Neuron (in vitro differentiated cells): ENCODE measurements at regions not wholly inside any gene's neighbourhood (a gene's known extent, or its start where the extent isn't known, plus 50 kb on each side); places are given as distances from the start of the nearest gene placed in this dataset.

Experiments
- H2AFZ ChIP-seq: one replicate; pipeline ENCODE4 v1.6.1; 2013; ENCODE audit warnings: low read depth, mild to moderate bottlenecking, inconsistent platforms, low read length, moderate library complexity
- H3K27me3 ChIP-seq: one replicate; pipeline ENCODE4 v1.6.1; 2013; ENCODE audit warnings: low read length; ENCODE audit not compliant: insufficient read depth
- H3K36me3 ChIP-seq: one replicate; pipeline ENCODE4 v1.6.1; 2013; ENCODE audit warnings: low read length; ENCODE audit not compliant: insufficient read depth
- H3K4me1 ChIP-seq: one replicate; pipeline ENCODE4 v1.6.1; 2013; ENCODE audit warnings: low read length; ENCODE audit not compliant: insufficient read depth
- H3K4me3 ChIP-seq: 2 replicates; pipeline ENCODE4 v1.5.1; 2013; ENCODE audit warnings: mild to moderate bottlenecking, low read length, moderate library complexity
- H3K9me3 ChIP-seq: one replicate; pipeline ENCODE4 v1.6.1; 2013; ENCODE audit warnings: low read length

DNA sequence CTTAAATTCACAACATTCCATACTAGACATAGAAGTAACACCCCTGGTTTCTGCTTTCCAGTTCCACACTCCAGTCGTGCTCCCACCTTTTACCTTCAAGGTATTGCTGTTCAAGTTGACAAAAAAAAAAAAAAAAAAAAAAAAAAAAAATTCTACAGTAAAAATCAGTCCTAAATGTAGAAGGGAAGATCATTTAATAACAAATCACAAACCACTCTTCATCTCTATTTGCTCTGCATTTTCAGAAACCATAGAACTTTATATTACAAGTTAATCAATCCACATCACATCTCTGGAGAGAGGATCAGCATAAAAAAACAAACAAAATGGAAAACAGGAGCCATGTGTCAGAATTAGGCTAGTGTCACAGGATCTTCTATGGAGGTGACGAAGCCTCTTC is 206.3 kb upstream of the KLF14 start:
- no peak overlapping the region for H3K4me3 ChIP-seq
- no peaks in the 10 kb centered on the region for H3K9me3 ChIP-seq
- no peaks in the 10 kb centered on the region for H3K27me3 ChIP-seq
- H2AFZ ChIP-seq, result no peak overlapping the region
- H3K4me1 ChIP-seq, result peaks cover 57% of the 10 kb centered on the region
- H3K36me3 ChIP-seq, result no peaks in the 10 kb centered on the region

DNA sequence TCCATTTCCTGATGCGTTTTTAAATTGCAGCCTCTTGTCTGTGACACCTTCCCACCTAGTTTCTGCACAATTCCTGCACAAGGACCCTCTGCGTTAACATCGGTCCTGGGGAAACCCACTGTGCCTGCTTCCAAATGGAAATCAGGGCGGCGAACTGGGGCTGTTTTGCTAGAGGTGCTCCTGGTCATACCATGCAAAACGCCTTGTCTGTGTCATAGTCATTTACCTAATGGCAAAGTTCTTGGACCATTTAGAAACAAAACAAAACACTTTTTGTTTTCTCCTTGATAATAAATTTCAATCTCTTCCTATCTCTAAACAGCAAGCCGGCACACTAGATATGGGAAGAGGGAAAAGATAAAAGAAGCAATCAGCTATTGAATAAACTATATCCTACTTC is 206.9 kb upstream of the KLF14 start:
- Histone ChIP-seq H3K4me3 (no peak overlapping the region), H3K9me3 (no peaks in the 10 kb centered on the region), H3K4me1 (peaks cover 57% of the 10 kb centered on the region), H2AFZ (no peak overlapping the region), H3K36me3 (no peaks in the 10 kb centered on the region), H3K27me3 (no peaks in the 10 kb centered on the region)

DNA sequence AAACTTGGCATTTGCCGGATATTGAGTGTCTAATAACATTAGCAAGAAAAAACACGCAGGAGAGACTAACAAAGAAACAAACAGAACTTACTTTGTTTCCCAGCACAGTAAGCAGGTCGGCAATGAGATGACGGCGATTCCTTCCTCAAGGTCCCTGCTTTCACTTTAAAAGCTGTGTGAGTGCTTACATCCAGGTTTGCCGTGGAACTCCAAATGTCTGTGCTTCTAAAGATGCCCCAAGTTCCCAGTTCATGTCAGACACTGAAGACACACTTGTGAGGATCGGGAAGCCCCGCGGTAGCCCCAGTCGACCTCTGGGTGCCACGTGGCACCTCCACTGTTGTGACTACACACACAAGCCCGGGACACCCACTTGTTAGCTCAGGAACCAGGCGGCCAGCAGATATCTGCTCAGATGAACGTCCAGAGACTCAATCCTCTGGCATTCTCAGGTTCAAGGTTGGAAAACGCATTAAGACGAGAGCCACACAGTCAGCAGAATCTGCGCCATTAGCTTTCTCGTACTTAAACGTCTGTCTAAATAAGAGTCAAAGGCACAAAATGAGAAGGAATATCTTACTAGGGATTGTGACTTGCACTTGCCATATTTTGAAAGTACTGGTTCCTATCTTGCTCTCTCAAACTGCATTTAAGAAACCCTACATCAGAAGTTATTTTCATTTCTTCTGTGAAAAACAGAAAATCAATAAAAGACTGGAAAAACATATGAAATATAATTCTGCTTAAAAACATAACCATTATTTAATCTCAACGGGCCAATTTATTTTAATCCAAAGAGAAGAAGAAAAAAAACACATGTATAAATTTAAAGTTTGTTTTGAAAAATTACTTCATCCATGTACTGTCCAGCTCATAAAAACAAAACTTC is 207.6 kb upstream of the KLF14 start:
- Histone ChIP-seq H3K4me1 (peaks cover 57% of the 10 kb centered on the region), H3K36me3 (no peaks in the 10 kb centered on the region), H3K9me3 (no peaks in the 10 kb centered on the region), H3K4me3 (no peak overlapping the region), H2AFZ (no peak overlapping the region), H3K27me3 (no peaks in the 10 kb centered on the region)

DNA sequence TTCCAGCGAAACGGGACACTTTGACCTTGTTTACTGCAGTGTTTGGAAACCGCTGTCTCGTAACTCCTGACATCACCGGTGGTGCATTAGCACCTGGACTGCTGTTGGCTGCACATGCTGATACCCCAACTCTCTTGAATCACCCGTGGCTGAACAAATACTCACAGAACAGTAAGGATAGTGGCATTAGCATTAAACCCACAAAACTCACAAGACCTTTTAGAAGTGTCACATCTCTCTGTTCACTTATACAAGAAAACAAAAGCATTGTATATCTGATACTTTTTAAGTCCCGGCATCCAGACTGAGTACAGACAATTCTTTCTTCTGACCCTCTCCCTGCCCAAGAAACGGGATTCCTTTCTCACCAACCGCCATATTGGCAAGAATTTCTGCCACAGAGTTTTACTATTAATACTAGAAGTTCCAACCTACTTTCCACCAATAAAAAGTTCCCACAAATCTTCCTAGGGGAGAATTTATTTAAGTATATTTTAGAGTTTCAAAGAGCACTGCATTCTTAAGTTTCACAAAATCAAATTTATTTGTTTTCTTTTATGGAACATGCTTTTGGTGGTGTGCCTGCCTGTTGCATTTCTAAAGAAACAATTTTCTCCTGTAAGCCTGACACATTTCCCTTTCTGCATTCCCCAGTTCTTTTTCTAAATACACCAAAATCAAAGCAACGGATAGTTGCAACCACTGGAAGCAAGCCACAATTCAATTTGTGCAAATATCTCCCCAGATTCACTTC is 208.4 kb upstream of the KLF14 start:
- no peaks in the 10 kb centered on the region for H3K27me3 ChIP-seq
- H3K4me1 ChIP-seq, result peaks cover 57% of the 10 kb centered on the region
- H3K4me3 ChIP-seq, result peak overlapping the region; percentile 31
- no peaks in the 10 kb centered on the region for H3K9me3 ChIP-seq
- peak overlapping the region; percentile 31 for H2AFZ ChIP-seq
- no peaks in the 10 kb centered on the region for H3K36me3 ChIP-seq

DNA sequence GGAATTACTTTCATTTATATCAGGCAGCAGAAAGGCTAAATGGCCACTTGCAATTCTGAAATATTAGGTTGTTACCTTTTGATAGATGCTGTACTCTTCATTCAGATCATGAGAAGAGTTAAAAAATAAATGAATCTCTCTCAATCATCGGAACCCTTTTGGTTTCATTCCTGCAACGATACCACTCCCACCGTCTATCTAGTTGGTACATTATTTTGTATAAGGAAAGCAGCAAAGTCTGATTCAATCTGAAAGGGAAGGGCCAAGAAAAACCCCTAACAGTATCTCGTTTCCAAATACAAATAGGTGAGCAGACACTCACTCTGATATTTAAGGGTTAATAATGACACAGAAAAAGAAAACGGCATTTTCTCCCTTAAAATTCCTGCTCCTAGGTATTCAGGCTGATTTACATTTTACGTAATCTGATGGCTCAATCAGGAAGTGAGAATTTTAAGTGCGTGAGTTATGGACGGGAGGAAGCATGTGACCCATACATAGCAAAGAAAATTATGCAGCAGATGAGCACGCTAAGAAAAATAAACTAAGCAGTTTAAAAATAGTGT is 209.4 kb upstream of the KLF14 start:
- Histone ChIP-seq H3K9me3 (peaks cover 2% of the 10 kb centered on the region), H3K4me1 (peaks cover 54% of the 10 kb centered on the region), H3K4me3 (peak overlapping the region; percentile 31), H2AFZ (peak overlapping the region; percentile 31), H3K27me3 (no peaks in the 10 kb centered on the region), H3K36me3 (no peaks in the 10 kb centered on the region)

DNA sequence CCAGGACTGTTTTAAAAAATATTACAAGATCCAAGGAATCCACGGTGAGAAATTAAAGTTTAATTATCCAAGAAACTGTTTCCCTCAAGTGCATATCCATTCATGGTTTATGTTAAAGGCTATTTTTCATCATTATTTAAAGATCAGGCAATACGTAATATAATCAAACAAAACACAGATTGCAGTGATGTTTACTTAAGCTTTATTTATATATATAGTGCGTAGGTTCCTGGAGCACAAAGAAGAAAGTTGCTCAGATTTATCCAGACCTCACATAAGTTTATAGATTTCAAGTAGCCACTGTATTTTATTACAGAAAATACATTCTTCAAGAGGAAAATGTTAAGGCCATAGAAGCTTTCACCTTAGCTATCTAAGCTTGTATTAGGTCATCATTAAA is 210.0 kb upstream of the KLF14 start:
- no peaks in the 10 kb centered on the region for H3K36me3 ChIP-seq
- H3K27me3 ChIP-seq, result no peaks in the 10 kb centered on the region
- H3K9me3 ChIP-seq, result peaks cover 2% of the 10 kb centered on the region
- no peak overlapping the region for H3K4me3 ChIP-seq
- peak overlapping the region; percentile 31 for H2AFZ ChIP-seq
- H3K4me1 ChIP-seq, result peaks cover 48% of the 10 kb centered on the region

DNA sequence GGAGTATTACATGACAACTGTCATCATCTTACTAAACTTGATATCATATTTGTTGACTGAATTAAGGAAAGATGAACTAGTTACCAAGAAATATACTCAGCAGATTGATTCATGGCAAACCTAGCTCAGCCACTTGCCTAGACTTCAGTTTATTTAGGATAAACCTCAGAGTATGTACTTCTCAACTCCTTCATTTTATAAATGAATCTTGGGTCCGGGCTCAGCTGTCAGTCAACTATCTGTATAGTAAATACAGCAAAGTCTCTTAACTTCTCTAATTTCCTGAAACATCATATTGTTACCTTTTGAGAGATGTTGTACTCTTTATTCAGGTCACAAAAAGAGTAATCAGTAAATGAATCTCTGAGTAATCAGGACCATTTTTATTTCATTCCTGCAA is 211.0 kb upstream of the KLF14 start:
- H3K27me3 ChIP-seq, result no peaks in the 10 kb centered on the region
- no peak overlapping the region for H2AFZ ChIP-seq
- no peak overlapping the region for H3K4me3 ChIP-seq
- peaks cover 38% of the 10 kb centered on the region for H3K4me1 ChIP-seq
- H3K9me3 ChIP-seq, result peaks cover 2% of the 10 kb centered on the region
- H3K36me3 ChIP-seq, result no peaks in the 10 kb centered on the region

DNA sequence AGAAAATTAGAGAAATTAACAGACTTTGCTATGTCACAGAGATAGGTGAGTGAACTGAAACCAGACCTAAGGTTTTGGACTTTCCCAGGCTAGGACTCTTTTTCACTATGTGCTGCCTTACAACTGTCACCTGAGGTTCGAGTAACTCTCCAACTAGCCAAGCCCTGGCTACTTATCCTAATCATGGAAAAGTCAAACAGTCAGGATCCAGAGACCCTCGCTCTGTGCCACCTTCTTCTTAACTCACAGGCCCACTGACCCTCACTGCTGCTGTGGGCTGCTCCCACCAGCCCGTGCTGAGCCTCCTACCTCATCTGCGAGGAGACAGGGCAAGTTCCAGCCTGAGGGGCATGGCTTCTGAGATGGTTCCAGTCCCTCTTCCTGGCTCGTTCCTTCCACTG is 211.4 kb upstream of the KLF14 start:
- H3K4me3 ChIP-seq, result no peak overlapping the region
- H3K4me1 ChIP-seq, result peaks cover 35% of the 10 kb centered on the region
- H3K9me3 ChIP-seq, result peaks cover 2% of the 10 kb centered on the region

DNA sequence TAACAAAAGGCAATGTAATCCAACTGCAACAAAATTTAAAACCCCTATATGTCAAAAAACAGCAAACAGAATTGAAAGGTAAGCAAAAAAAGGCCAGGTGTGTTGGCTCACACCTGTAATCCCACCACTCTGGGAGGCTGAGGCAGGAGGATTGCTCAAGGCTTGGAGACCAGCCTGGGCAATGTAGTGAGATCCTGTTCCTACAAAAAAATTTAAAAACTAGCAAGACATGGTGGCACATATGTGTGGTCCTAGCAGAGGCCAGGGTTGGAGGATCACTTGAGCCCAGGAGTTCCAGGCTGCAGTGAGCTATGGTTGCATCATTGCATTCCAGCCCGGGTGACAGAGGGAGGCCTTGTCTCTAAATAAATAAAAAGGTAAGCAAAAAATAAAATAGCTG is 212.1 kb upstream of the KLF14 start:
- no peak overlapping the region for H2AFZ ChIP-seq
- H3K36me3 ChIP-seq, result no peaks in the 10 kb centered on the region
- peaks cover 28% of the 10 kb centered on the region for H3K4me1 ChIP-seq
- peaks cover 2% of the 10 kb centered on the region for H3K9me3 ChIP-seq
- H3K4me3 ChIP-seq, result no peak overlapping the region
- H3K27me3 ChIP-seq, result no peaks in the 10 kb centered on the region

More for the DNA sequence above, 211.4 kb upstream of the KLF14 start:
- Histone ChIP-seq H3K36me3 (no peaks in the 10 kb centered on the region), H2AFZ (no peak overlapping the region), H3K27me3 (no peaks in the 10 kb centered on the region)

DNA sequence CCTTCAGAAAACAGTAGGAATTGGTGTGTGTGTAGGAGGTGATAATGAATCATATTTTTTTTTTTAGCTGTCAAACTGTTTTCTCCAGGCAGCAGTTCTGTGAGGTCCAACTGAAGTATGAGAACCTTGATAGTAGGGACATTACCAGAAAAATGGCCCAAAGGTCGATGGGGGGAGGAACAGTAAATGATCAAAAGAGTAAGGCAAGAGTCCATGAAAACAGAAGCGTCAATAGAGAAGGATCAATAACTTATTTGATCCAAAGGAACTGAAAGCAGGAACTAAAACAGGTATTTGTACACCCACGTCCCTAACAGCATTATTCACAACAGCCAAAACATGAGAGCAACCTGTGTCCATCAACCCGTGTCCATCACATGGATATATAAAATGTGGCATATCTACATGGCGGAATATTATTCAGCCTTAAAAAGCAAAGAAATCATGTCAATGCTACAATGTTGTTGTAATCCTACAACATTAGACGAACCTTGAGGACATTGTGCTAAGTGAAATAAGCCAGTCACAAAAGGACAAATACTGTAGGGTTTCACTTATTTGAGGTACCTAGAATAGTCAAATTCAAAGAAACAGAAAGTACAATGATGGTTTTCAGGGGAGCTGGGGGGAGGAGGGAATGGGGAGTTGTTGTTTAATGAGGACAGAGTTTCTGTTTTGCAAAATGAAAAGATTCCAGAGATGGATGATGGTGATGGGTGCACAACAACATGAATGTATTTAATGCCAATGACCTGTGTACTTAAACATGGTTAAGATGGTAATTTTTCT is 214.0 kb upstream of the KLF14 start:
- H3K36me3 ChIP-seq, result no peaks in the 10 kb centered on the region
- H3K27me3 ChIP-seq, result no peaks in the 10 kb centered on the region
- H2AFZ ChIP-seq, result no peak overlapping the region
- peaks cover 2% of the 10 kb centered on the region for H3K9me3 ChIP-seq
- H3K4me1 ChIP-seq, result peaks cover 13% of the 10 kb centered on the region
- no peak overlapping the region for H3K4me3 ChIP-seq

DNA sequence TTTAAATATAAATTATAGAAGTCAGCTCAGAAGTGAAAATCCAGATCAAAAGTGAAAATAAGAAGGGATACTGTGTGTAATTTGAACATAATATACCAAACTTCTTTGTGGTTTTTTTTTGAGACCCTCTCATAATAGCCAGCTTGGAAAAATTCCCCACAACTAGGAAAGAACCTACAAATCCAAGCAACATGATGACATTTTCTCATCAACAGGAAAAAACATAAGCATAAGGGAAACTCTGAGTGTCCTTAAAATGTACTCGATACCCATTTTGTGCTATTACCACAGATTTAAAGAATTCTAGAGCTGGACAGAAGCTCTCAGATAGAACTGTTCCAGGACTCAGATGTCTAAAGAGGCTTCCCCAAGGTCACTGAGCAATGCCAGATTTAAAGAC is 214.8 kb upstream of the KLF14 start:
- Histone ChIP-seq H3K9me3 (peaks cover 2% of the 10 kb centered on the region), H2AFZ (no peak overlapping the region), H3K36me3 (no peaks in the 10 kb centered on the region), H3K4me1 (peaks cover 5% of the 10 kb centered on the region), H3K4me3 (no peak overlapping the region), H3K27me3 (no peaks in the 10 kb centered on the region)

DNA sequence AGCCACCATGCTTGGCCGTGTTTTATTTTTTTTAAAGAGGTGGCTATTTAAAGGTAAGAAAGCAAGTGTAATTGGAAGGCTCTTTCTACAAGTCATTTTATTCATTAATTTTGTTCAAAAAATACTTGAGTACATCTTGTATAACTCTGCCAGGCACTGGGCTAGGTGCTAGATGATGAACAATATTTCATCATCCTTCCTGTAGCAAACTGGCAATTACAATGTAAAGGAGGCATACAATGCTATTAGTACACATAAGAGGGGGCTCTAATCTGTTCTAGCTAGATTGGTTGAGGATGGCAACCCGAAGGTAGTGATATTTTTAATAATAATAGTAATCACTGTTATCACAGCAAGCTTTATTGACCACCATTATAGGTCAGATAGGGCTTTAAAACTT is 215.5 kb upstream of the KLF14 start:
- Histone ChIP-seq H3K4me1 (no peaks in the 10 kb centered on the region), H3K4me3 (no peak overlapping the region), H3K36me3 (no peaks in the 10 kb centered on the region), H3K9me3 (peaks cover 2% of the 10 kb centered on the region), H2AFZ (no peak overlapping the region), H3K27me3 (no peaks in the 10 kb centered on the region)
